Uterus (tissue), 3 donors: ENCODE measurements at regions not wholly inside any gene's neighbourhood (a gene's known extent, or its start where the extent isn't known, plus 50 kb on each side); places are given as distances from the start of the nearest gene placed in this dataset.

Source experiments
- DNase-seq, 2 donors: peaks; one replicate each; pipeline ENCODE4 v3.0.0-alpha.2; 2019 to 2020
- H3K27ac ChIP-seq, 2 donors: fragments of 200-600 bp; sonication (generic); 1 replicate in 1 of 2; 2 replicates in 1 of 2; pipeline ENCODE4 v1.5.1; 2016 to 2018
- H3K27me3 ChIP-seq, 2 donors: fragments of 200-600 bp; sonication (generic); one replicate each; pipeline ENCODE4 v1.5.1; 2018 to 2019; ENCODE audit warnings: control low read depth in 1 of 2
- H3K36me3 ChIP-seq, 2 donors: fragments of 200-600 bp; sonication (generic); one replicate each; pipeline ENCODE4 v1.5.1; 2019; ENCODE audit warnings: control low read depth in 1 of 2
- H3K4me1 ChIP-seq, 2 donors: fragments of 200-600 bp; sonication (generic); one replicate each; pipeline ENCODE4 v1.5.1; 2018 to 2019; ENCODE audit warnings: control low read depth in 1 of 2
- H3K4me3 ChIP-seq, 2 donors: fragments of 200-600 bp; sonication (generic); 1 replicate in 1 of 2; 2 replicates in 1 of 2; pipeline ENCODE4 v1.5.1; 2018 to 2019; ENCODE audit warnings: mild to moderate bottlenecking in 1 of 2
- H3K9me3 ChIP-seq, 2 donors: fragments of 200-600 bp; sonication (generic); one replicate each; pipeline ENCODE4 v1.5.1; 2019; ENCODE audit warnings: control low read depth in 1 of 2
- POLR2A ChIP-seq, 2 donors: fragments of 450-650 bp; IDR thresholded peaks; one replicate each; pipeline ENCODE4 v1.6.1; 2016; ENCODE audit warnings: antibody characterized with exemption in 2 of 2, mild to moderate bottlenecking in 1 of 2, moderate library complexity in 1 of 2
- intact Hi-C: fragments of 100-400 bp; cut with DNase I; formaldehyde crosslinking; loops from one replicate; pipeline ENCODE4 v1.15.1; 2023; ENCODE audit warnings: low total_unique reads
- TF ChIP-seq, protein P1 (sequence below), 4 experiments: fragments of 200-600 bp in 2 of 4; fragments of 450-650 bp in 2 of 4; sonication (generic) in 2 of 4; IDR thresholded peaks; one replicate each; pipeline ENCODE4 v1.5.1; 2016 to 2019; ENCODE audit warnings: antibody characterized with exemption in 4 of 4, mild to moderate bottlenecking in 2 of 4, moderate library complexity in 1 of 4
- donor health status: DM: yes; HTN: yes; CAD: no.

DNA sequence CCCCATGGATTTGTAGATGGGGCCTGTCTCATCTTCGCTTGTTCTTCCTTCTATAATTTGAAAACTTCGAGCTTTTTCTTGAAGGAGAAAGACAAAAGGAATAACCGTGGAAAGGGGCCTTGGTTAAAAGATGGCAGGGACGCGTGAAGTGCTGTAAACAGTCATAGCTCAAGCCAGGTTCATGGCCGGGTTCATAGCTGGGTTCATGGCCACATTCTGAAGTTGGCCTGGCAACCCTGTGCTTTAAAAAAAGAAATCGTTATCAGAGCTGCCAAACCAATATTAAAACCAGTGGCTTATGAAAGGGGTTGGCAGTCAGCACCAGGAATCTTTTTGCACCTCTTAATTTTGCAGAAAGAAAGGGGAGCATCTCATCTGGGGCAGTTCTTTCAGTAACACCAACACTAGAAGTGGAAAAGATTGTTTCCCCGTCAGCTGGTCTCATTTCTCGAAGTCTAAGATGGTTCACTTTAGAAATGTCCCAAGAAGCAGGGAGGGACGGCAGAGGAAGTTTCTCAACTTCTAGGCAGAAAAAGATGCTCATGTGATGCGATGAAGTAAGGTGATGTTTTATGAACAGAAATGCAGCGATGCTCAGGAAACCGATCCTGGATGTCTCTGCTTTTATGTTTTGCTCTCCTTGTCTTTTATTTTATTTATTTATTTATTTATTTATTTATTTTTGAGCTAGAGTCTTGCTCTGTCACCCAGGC is 193.1 kb upstream of the TBX3 start:
- Histone ChIP-seq H3K27ac (no peak overlapping the region), H3K9me3 (no peaks in the 10 kb centered on the region), H3K36me3 (no peaks in the 10 kb centered on the region), H3K4me1 (no peaks in the 10 kb centered on the region), H3K27me3 (no peaks in the 10 kb centered on the region), H3K4me3 (no peak overlapping the region)
- no peak for TF ChIP-seq POLR2A (IDR thresholded peaks at IDR 0.05)
- TF ChIP-seq, protein P1, sequence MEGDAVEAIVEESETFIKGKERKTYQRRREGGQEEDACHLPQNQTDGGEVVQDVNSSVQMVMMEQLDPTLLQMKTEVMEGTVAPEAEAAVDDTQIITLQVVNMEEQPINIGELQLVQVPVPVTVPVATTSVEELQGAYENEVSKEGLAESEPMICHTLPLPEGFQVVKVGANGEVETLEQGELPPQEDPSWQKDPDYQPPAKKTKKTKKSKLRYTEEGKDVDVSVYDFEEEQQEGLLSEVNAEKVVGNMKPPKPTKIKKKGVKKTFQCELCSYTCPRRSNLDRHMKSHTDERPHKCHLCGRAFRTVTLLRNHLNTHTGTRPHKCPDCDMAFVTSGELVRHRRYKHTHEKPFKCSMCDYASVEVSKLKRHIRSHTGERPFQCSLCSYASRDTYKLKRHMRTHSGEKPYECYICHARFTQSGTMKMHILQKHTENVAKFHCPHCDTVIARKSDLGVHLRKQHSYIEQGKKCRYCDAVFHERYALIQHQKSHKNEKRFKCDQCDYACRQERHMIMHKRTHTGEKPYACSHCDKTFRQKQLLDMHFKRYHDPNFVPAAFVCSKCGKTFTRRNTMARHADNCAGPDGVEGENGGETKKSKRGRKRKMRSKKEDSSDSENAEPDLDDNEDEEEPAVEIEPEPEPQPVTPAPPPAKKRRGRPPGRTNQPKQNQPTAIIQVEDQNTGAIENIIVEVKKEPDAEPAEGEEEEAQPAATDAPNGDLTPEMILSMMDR (IDR thresholded peaks at IDR 0.05): no peak
- DNase-seq: no peak
- intact Hi-C loops: no loop called here

GRCh38 chr12:114875313-114875712 is 191.3 kb upstream of the TBX3 start:
- intact Hi-C loops: no loop called here
- no peak for TF ChIP-seq POLR2A (IDR thresholded peaks at IDR 0.05)
- TF ChIP-seq, protein P1 (IDR thresholded peaks at IDR 0.05): no peak
- no peak for DNase-seq
- no peaks in the 10 kb centered on the region for H3K9me3 ChIP-seq
- no peak overlapping the region for H3K27ac ChIP-seq
- no peaks in the 10 kb centered on the region for H3K36me3 ChIP-seq
- no peaks in the 10 kb centered on the region for H3K4me1 ChIP-seq
- H3K4me3 ChIP-seq: no peak overlapping the region
- no peaks in the 10 kb centered on the region for H3K27me3 ChIP-seq

- no peaks in the 10 kb centered on the region for H3K9me3 ChIP-seq
- no peak overlapping the region for H3K4me3 ChIP-seq
- TF ChIP-seq, protein P1 (IDR thresholded peaks at IDR 0.05): no peak
- no peak for TF ChIP-seq POLR2A (IDR thresholded peaks at IDR 0.05)
- no peak for DNase-seq
- intact Hi-C loops: no loop called here
- H3K36me3 ChIP-seq: no peaks in the 10 kb centered on the region
- H3K27me3 ChIP-seq: no peaks in the 10 kb centered on the region
- H3K4me1 ChIP-seq: no peaks in the 10 kb centered on the region
- H3K27ac ChIP-seq: no peak overlapping the region
Observed at GRCh38 chr12:114873656-114874055, 189.7 kb upstream of the TBX3 start.

DNA sequence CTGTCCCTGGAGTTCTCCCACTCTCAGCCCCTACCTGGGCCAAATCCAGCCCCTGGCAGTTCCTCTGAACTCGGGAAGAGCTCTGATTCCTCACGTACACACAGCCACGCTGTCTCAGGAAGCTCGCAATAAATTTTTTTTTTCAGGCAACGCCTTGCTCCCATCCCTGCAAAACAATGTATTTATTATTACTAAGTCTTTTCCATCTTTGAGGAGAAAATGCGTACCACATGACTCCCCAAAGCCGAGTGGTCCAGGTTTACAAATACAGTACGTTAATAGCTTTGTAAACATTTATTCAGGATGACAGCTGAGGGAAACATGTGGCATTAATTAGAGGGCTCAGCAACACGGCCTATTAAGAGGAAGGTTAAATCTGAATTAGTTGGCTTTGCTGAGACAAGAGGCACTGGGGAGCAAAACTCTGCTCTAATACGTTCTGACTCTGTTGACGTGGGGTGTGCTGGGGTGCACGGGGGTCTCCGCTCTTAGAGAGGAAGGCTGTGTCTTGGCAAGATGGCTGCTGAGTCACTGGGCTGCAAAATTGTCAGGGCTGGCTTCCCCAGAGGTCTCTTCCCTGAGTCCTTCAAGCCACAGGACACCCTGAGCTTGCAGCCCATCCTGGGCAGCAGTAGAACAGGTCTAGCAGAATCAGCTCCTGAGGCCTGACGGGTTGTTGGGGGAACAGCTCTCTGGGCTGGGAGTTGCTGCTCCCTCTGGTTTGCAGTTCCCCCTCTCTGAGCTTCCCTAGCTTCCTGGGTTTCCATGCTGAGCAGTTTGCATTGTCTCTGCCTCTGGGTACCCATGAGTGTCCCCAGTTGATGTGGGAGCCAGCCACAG is 185.2 kb upstream of the TBX3 start:
- H3K4me1 ChIP-seq: no peaks in the 10 kb centered on the region
- H3K27ac ChIP-seq: no peak overlapping the region
- H3K4me3 ChIP-seq: no peak overlapping the region
- intact Hi-C loops: no loop called here
- H3K27me3 ChIP-seq: no peaks in the 10 kb centered on the region
- no peaks in the 10 kb centered on the region for H3K9me3 ChIP-seq
- no peak for DNase-seq
- no peak for TF ChIP-seq POLR2A (IDR thresholded peaks at IDR 0.05)
- TF ChIP-seq, protein P1 (IDR thresholded peaks at IDR 0.05): no peak
- no peaks in the 10 kb centered on the region for H3K36me3 ChIP-seq

DNA sequence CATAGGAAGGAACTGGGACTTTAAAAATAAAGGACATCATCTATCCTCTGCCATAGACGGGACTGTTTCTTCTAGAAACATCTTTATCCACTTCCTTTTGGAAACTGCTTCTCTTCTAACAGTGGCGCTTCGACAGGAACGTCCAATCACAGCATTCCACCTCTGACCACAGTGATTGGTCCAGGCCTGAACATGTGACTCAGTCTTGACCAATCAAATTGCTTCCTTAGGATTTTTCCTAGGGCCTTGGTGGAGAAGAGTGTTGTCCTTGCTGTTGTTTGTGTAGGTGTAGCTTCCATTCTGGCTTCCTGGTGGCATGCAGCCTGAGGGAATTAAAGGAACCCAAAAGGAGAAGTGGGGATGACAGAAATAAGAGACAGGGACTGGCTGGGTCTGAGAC is 182.4 kb upstream of the TBX3 start:
- H3K27me3 ChIP-seq: no peaks in the 10 kb centered on the region
- no peak overlapping the region for H3K4me3 ChIP-seq
- DNase-seq: no peak
- no peaks in the 10 kb centered on the region for H3K9me3 ChIP-seq
- no peaks in the 10 kb centered on the region for H3K36me3 ChIP-seq
- no peak overlapping the region for H3K27ac ChIP-seq
- TF ChIP-seq POLR2A (IDR thresholded peaks at IDR 0.05): no peak
- TF ChIP-seq, protein P1 (IDR thresholded peaks at IDR 0.05): no peak
- no peaks in the 10 kb centered on the region for H3K4me1 ChIP-seq
- intact Hi-C loops: no loop called here
